ENCODE measurements at regions not wholly inside any gene's neighbourhood (a gene's known extent, or its start where the extent isn't known, plus 50 kb on each side); places are given as distances from the start of the nearest gene placed in this dataset.

DNA sequence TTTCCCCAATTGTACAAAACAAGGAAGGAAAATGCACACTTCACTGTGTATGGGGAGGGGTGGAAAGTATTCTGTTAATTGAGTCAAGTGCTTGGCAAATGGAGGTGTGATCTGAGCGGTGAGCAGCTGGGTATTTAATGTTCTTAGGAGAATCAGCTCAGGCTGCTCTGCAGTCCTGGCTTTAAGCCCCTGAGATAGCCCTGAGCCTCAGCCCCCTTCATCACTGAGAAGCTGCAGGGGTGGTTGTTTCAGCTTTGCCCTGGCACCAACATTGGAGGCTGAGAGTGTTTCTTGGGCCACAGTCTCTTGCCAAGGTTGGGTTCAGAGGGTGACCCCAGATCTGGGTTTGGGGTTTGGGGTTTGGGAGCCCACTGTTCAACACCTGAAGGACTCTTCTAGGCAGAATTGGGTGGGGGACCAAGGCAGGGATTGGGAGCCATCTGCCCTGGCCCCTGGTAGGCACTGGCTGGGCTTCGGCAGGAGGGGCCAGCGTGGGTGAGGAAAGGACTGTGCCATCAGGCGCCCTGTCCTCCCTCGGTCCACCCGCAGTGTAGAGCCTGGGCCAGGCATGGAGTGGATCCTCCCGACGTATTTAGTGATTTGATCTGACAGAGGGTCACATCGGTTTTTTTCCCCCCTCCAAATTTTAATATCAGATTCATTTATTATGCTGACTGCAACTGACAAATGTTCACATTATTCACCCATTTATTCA, 66.7 kb upstream of the ZNF536 start:
- no peak for FAIRE-seq
- TF ChIP-seq, protein P1, sequence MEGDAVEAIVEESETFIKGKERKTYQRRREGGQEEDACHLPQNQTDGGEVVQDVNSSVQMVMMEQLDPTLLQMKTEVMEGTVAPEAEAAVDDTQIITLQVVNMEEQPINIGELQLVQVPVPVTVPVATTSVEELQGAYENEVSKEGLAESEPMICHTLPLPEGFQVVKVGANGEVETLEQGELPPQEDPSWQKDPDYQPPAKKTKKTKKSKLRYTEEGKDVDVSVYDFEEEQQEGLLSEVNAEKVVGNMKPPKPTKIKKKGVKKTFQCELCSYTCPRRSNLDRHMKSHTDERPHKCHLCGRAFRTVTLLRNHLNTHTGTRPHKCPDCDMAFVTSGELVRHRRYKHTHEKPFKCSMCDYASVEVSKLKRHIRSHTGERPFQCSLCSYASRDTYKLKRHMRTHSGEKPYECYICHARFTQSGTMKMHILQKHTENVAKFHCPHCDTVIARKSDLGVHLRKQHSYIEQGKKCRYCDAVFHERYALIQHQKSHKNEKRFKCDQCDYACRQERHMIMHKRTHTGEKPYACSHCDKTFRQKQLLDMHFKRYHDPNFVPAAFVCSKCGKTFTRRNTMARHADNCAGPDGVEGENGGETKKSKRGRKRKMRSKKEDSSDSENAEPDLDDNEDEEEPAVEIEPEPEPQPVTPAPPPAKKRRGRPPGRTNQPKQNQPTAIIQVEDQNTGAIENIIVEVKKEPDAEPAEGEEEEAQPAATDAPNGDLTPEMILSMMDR (IDR thresholded peaks at IDR 0.05; ENCODE audit: insufficient read depth, low read length, severe bottlenecking): no peak
- Histone ChIP-seq H3K36me3 (ENCODE audit: control insufficient read depth, insufficient read depth, low read length) (no peaks in the 10 kb centered on the region), H3K4me3 (ENCODE audit: low read depth, low read length) (no peak overlapping the region), H3K27me3 (ENCODE audit: control insufficient read depth, insufficient read depth, low read length) (no peaks in the 10 kb centered on the region)
- no peak for DNase-seq (ENCODE audit: low read depth)

DNA sequence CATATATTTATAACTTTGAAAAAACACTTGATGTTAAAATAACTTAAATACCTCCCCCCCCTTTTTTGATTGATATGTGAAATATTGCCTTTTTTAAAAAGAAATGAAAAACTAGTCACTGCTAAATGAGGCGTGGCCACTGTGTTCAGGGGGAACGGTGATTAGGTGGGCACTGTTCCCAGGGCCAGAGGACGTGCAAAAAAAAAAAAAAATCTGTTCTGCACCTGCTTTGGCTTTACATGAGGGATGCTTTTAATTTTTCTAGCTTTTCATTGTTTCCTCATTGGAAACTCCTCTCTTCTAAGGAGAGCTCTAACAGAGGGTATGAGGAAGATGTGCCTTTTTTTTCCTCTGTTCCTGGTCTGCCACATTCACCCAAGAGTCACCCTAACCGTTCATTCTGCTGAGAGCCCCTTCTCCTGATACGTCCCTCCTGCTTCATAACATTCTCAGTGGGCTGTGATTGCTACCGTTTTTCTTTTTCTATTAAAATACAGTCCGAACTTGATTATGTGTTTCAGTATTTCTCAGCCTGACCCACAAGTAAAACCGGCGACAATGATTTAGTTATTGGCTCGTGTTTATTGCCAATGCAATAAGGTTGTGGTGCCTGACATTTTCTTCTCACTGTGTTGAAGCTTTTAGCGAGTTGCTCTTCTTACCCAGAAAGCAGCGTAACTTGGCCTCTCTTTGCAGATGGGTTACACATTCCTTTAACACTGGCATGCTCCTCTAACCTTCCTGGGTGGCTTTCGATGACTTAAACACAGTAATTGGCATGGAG, 64.8 kb upstream of the ZNF536 start:
- DNase-seq (ENCODE audit: low read depth) (no peak), FAIRE-seq (no peak)
- TF ChIP-seq, protein P1 (IDR thresholded peaks at IDR 0.05; ENCODE audit: insufficient read depth, low read length, severe bottlenecking): no peak
- Histone ChIP-seq H3K4me3 (ENCODE audit: low read depth, low read length) (no peak overlapping the region), H3K27me3 (ENCODE audit: control insufficient read depth, insufficient read depth, low read length) (no peaks in the 10 kb centered on the region), H3K36me3 (ENCODE audit: control insufficient read depth, insufficient read depth, low read length) (no peaks in the 10 kb centered on the region)

DNA sequence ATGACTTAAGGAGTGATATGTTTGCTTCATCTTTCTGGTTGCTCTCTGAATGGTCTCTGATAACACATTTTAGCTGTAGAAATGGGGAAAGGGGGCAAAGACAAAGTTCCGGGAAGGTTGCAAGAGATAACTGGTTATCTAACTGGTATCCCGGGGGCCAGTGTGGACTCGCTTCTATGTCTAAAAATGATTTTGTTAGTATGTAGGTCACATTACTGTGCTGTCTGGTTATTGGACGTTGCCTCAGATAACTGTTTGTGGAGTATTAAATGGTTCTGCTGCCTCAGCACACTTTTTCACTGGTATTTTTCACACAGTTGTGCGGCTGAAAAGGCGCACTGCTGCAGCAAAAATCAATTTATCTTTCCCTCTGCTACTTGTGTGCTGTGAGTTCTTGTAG, 63.0 kb upstream of the ZNF536 start:
- Histone ChIP-seq H3K27me3 (ENCODE audit: control insufficient read depth, insufficient read depth, low read length) (no peaks in the 10 kb centered on the region), H3K4me3 (ENCODE audit: low read depth, low read length) (no peak overlapping the region), H3K36me3 (ENCODE audit: control insufficient read depth, insufficient read depth, low read length) (no peaks in the 10 kb centered on the region)
- FAIRE-seq (no peak), DNase-seq (ENCODE audit: low read depth) (no peak)
- TF ChIP-seq, protein P1 (IDR thresholded peaks at IDR 0.05; ENCODE audit: insufficient read depth, low read length, severe bottlenecking): no peak

DNA sequence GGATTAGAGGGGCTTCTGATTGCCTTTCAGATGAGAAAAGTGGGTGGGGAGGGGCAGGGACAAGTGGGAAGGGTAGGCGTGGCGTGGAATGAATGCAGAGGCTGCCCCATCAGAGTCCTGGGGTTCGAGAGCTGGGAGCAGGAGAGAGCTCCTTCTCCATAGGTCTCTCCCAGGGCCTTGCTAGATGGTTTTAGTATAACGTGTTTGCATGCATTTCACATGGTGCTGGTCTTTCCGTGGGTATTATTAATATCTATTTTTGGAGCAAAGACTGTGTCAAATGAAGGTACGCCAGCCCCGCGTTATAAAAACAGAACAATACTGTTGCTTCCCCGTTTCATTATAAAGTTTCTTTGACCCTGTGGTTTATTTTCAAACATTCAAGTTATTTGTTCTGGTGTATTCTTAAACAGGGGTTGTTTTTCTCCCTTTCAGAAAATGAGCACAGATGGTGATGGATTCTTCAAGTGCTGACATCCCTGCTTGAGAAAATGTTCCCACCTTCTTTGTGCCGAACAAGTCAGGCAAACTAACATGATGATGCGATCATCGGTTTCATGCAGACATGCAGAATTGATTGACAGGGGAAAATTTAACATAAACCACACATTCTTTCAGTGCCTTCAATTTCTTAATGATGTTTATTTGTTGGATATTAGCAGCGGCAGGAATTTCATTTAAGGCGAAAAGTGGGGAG, 62.1 kb upstream of the ZNF536 start:
- no peaks in the 10 kb centered on the region for H3K27me3 ChIP-seq (ENCODE audit: control insufficient read depth, insufficient read depth, low read length)
- H3K4me3 ChIP-seq (ENCODE audit: low read depth, low read length): no peak overlapping the region
- TF ChIP-seq, protein P1 (IDR thresholded peaks at IDR 0.05; ENCODE audit: insufficient read depth, low read length, severe bottlenecking): no peak
- H3K36me3 ChIP-seq (ENCODE audit: control insufficient read depth, insufficient read depth, low read length): no peaks in the 10 kb centered on the region
- no peak for DNase-seq (ENCODE audit: low read depth)
- no peak for FAIRE-seq

DNA sequence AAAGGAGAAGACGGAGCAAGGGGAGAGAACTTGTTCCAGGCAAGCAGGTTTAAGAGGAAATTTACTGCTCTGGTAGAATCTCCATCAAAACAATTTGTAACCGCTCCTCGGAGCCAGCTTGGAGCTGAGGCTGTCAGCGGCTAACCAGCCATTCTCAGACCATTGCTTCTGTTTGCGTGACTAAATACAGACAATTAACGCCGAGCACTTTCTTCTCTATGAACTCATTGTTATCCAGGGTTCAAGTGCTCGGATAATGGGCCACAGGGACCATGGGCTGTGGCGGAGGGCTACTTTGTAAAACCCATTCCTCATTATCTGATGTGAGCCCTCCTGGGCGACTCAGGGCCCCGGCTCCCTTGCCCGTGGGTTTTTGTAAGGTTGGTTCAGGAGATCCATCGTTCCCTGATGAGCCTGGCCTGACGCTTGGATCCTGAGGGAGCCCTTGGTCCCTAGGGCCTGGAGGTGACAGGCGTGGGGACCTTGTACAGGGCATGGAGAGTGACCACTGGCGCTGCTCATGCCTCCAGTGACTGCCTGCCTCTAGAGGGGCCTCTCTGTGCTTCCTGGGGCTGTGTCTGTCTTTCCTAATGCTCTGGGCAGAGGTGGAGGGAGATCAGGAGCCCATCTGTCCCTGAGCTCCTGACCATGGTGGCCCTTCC, 61.5 kb upstream of the ZNF536 start:
- Histone ChIP-seq H3K27me3 (ENCODE audit: control insufficient read depth, insufficient read depth, low read length) (no peaks in the 10 kb centered on the region), H3K4me3 (ENCODE audit: low read depth, low read length) (no peak overlapping the region), H3K36me3 (ENCODE audit: control insufficient read depth, insufficient read depth, low read length) (no peaks in the 10 kb centered on the region)
- DNase-seq (ENCODE audit: low read depth) (no peak), FAIRE-seq (no peak)
- TF ChIP-seq, protein P1 (IDR thresholded peaks at IDR 0.05; ENCODE audit: insufficient read depth, low read length, severe bottlenecking): no peak

Measured in bronchial epithelial cell (primary cell).